Neural progenitor cell (in vitro differentiated cells): ENCODE measurements at regions not wholly inside any gene's neighbourhood (a gene's known extent, or its start where the extent isn't known, plus 50 kb on each side); places are given as distances from the start of the nearest gene placed in this dataset.

Experiments
- DNase-seq: peaks from one replicate; pipeline ENCODE4 v3.0.0-alpha.2; 2016; ENCODE audit warnings: low spot score
- H2AFZ ChIP-seq: fragments of 200-600 bp; sonication (generic); replicated peaks from 2 replicates; pipeline ENCODE4 v1.6.1; 2016; ENCODE audit warnings: antibody characterized with exemption
- H3F3A ChIP-seq: fragments of 200-600 bp; sonication (generic); 2 replicates; pipeline ENCODE4 v1.6.1; 2016; ENCODE audit warnings: antibody characterized with exemption, low read depth
- H3K27ac ChIP-seq: fragments of 200-600 bp; sonication (generic); 2 replicates; pipeline ENCODE4 v1.5.1; 2016; ENCODE audit warnings: mild to moderate bottlenecking
- H3K27me3 ChIP-seq: fragments of 200-600 bp; sonication (generic); 2 replicates; pipeline ENCODE4 v1.6.1; 2016; ENCODE audit warnings: mild to moderate bottlenecking, moderate library complexity
- H3K36me3 ChIP-seq: fragments of 200-600 bp; sonication (generic); 2 replicates; pipeline ENCODE4 v1.5.1; 2016
- H3K4me1 ChIP-seq: fragments of 200-600 bp; sonication (generic); 2 replicates; pipeline ENCODE4 v1.6.1; 2016; ENCODE audit warnings: mixed run types
- H3K4me2 ChIP-seq: fragments of 200-600 bp; sonication (generic); 2 replicates; pipeline ENCODE4 v1.6.1; 2016
- H3K4me3 ChIP-seq: fragments of 200-600 bp; sonication (generic); 2 replicates; pipeline ENCODE4 v1.5.1; 2016
- H3K79me2 ChIP-seq: fragments of 200-600 bp; sonication (generic); 2 replicates; pipeline ENCODE4 v1.6.1; 2016; ENCODE audit warnings: low read depth
- H3K9ac ChIP-seq: fragments of 200-600 bp; sonication (generic); 2 replicates; pipeline ENCODE4 v1.6.1; 2016
- H3K9me3 ChIP-seq: fragments of 200-600 bp; sonication (generic); 2 replicates; pipeline ENCODE4 v1.5.1; 2016; ENCODE audit warnings: low read depth
- H4K20me1 ChIP-seq: fragments of 200-600 bp; sonication (generic); 2 replicates; pipeline ENCODE4 v1.6.1; 2016; ENCODE audit warnings: low read depth
- H3K27ac Mint-ChIP-seq: 3 replicates; pipeline ENCODE4 v1.8.0; 2021; ENCODE audit warnings: mixed read lengths
- H3K27me3 Mint-ChIP-seq: 2 replicates; pipeline ENCODE4 v1.8.0; 2022; ENCODE audit warnings: low read depth, mild to moderate bottlenecking, inconsistent platforms, moderate library complexity, mixed read lengths; ENCODE audit not compliant: insufficient read depth
- H3K36me3 Mint-ChIP-seq: 3 replicates; pipeline ENCODE4 v1.8.0; 2021; ENCODE audit warnings: mixed read lengths
- H3K4me1 Mint-ChIP-seq: 3 replicates; pipeline ENCODE4 v1.8.0; 2021; ENCODE audit warnings: mixed read lengths
- H3K4me3 Mint-ChIP-seq: 3 replicates; pipeline ENCODE4 v1.8.0; 2021; ENCODE audit warnings: mild to moderate bottlenecking, moderate library complexity, mixed read lengths
- H3K9me3 Mint-ChIP-seq: 3 replicates; pipeline ENCODE4 v1.8.0; 2020; ENCODE audit warnings: mixed read lengths
- EZH2 ChIP-seq: fragments of 200-600 bp; sonication (generic); IDR thresholded peaks from 2 replicates; pipeline ENCODE4 v1.6.1; 2017; ENCODE audit warnings: antibody characterized with exemption, mild to moderate bottlenecking, moderate library complexity
- EZH2phosphoT487 ChIP-seq: fragments of 200-600 bp; sonication (generic); IDR thresholded peaks from 2 replicates; pipeline ENCODE4 v1.6.1; 2017; ENCODE audit warnings: antibody characterized with exemption
- TF ChIP-seq, protein P1 (sequence below): fragments of 200-600 bp; sonication (generic); IDR thresholded peaks from 2 replicates; pipeline ENCODE4 v1.5.1; 2017; ENCODE audit warnings: antibody characterized with exemption, mild to moderate bottlenecking

DNA sequence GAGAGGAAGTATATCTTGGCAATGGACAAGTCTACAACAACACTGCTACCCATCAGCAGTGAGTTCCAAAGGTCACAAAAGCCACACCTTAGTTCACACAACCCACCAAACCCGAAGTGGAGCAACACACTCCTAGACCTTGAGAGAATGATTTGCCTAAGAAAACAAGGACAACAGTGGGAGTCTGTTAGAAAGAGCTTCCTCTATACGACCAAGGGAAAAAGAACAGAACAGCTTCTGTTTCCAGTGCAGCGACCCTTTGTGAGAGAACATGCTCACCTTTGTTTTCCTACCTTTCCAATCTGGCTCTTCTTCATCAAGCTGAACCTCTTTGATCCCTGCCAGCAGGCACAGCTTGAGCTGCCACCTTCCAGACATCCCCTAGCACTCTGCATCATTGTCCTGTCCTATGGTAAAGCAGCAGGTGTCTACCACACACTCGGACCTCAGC lies 56.7 kb upstream of the PALMD start:
- Mint-ChIP-seq H3K27ac (no peak overlapping the region), H3K9me3 (no peaks in the 10 kb centered on the region), H3K36me3 (no peaks in the 10 kb centered on the region), H3K4me3 (no peak overlapping the region), H3K27me3 (no peaks in the 10 kb centered on the region), H3K4me1 (no peaks in the 10 kb centered on the region)
- H3K9ac ChIP-seq = no peak overlapping the region
- H3K27ac ChIP-seq = no peak overlapping the region
- H3K4me3 ChIP-seq = no peak overlapping the region
- no peaks in the 10 kb centered on the region for H3K9me3 ChIP-seq
- no peaks in the 10 kb centered on the region for H3K27me3 ChIP-seq
- no peaks in the 10 kb centered on the region for H3K4me1 ChIP-seq
- no peak for DNase-seq
- no peaks in the 10 kb centered on the region for H3F3A ChIP-seq
- H2AFZ ChIP-seq = no peak overlapping the region
- no peaks in the 10 kb centered on the region for H3K36me3 ChIP-seq
- no peak overlapping the region for H3K4me2 ChIP-seq
- TF ChIP-seq EZH2 (no peak), EZH2phosphoT487 (no peak)
- TF ChIP-seq, protein P1, sequence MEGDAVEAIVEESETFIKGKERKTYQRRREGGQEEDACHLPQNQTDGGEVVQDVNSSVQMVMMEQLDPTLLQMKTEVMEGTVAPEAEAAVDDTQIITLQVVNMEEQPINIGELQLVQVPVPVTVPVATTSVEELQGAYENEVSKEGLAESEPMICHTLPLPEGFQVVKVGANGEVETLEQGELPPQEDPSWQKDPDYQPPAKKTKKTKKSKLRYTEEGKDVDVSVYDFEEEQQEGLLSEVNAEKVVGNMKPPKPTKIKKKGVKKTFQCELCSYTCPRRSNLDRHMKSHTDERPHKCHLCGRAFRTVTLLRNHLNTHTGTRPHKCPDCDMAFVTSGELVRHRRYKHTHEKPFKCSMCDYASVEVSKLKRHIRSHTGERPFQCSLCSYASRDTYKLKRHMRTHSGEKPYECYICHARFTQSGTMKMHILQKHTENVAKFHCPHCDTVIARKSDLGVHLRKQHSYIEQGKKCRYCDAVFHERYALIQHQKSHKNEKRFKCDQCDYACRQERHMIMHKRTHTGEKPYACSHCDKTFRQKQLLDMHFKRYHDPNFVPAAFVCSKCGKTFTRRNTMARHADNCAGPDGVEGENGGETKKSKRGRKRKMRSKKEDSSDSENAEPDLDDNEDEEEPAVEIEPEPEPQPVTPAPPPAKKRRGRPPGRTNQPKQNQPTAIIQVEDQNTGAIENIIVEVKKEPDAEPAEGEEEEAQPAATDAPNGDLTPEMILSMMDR = no peak
- no peaks in the 10 kb centered on the region for H4K20me1 ChIP-seq
- H3K79me2 ChIP-seq = no peaks in the 10 kb centered on the region

DNA sequence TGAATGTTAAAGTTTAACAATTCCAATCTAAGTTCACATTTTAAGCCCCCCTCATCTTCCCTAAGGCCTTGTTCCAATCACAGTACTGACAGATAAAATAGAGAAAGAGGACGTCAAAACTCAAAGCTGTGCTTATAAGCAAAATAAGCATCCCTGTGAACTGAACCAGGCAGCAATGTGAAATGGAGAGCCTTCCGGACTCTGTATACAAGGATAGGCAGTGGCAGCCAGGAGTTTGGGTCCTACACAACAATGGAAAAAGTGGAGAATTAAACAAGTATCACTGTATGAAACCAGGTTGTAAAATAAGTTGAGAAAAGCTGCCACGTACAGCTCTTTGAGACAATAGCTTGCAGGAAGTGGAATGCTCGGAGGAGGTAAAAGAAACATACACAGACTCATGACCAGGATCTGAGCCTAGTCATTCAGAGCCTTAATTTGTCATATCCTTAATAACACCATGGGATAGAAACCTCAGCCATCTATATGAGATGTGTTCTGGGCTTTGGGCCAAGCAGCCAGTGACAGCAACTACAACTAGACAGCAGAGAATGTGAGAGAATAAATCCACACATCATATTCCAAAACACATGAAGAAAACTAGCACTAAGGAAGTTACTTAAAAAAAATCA lies 55.2 kb upstream of the PALMD start:
- Histone ChIP-seq H3K4me1 (no peaks in the 10 kb centered on the region), H3F3A (no peaks in the 10 kb centered on the region), H3K4me2 (no peak overlapping the region), H3K27ac (no peak overlapping the region), H3K9me3 (no peaks in the 10 kb centered on the region), H4K20me1 (no peaks in the 10 kb centered on the region), H3K79me2 (no peaks in the 10 kb centered on the region), H3K27me3 (no peaks in the 10 kb centered on the region), H2AFZ (no peak overlapping the region), H3K9ac (no peak overlapping the region), H3K4me3 (no peak overlapping the region), H3K36me3 (no peaks in the 10 kb centered on the region)
- no peak for TF ChIP-seq EZH2
- TF ChIP-seq, protein P1 = no peak
- TF ChIP-seq EZH2phosphoT487 = no peak
- H3K27ac Mint-ChIP-seq = no peak overlapping the region
- no peaks in the 10 kb centered on the region for H3K27me3 Mint-ChIP-seq
- DNase-seq = no peak
- no peaks in the 10 kb centered on the region for H3K9me3 Mint-ChIP-seq
- H3K36me3 Mint-ChIP-seq = no peaks in the 10 kb centered on the region
- H3K4me1 Mint-ChIP-seq = no peaks in the 10 kb centered on the region
- no peak overlapping the region for H3K4me3 Mint-ChIP-seq

- no peaks in the 10 kb centered on the region for H3K79me2 ChIP-seq
- no peak for DNase-seq
- H3K27ac Mint-ChIP-seq = no peak overlapping the region
Observed at GRCh38 chr1:99591886-99592285, 54.0 kb upstream of the PALMD start.

More at GRCh38 chr1:99591886-99592285, 54.0 kb upstream of the PALMD start:
- TF ChIP-seq, protein P1 = no peak
- no peak for TF ChIP-seq EZH2phosphoT487
- no peak for TF ChIP-seq EZH2
- H2AFZ ChIP-seq = no peak overlapping the region
- no peak overlapping the region for H3K4me3 Mint-ChIP-seq
- no peak overlapping the region for H3K4me3 ChIP-seq
- no peaks in the 10 kb centered on the region for H4K20me1 ChIP-seq
- H3K4me2 ChIP-seq = no peak overlapping the region
- no peak overlapping the region for H3K27ac ChIP-seq
- peaks cover 2% of the 10 kb centered on the region for H3K9me3 Mint-ChIP-seq
- H3K9me3 ChIP-seq = no peaks in the 10 kb centered on the region
- no peaks in the 10 kb centered on the region for H3K36me3 ChIP-seq
- H3K27me3 Mint-ChIP-seq = no peaks in the 10 kb centered on the region
- no peaks in the 10 kb centered on the region for H3K27me3 ChIP-seq
- no peaks in the 10 kb centered on the region for H3F3A ChIP-seq
- H3K4me1 Mint-ChIP-seq = no peaks in the 10 kb centered on the region
- no peak overlapping the region for H3K9ac ChIP-seq
- H3K36me3 Mint-ChIP-seq = no peaks in the 10 kb centered on the region
- no peaks in the 10 kb centered on the region for H3K4me1 ChIP-seq
